Kidney tubule cell (primary cell): ENCODE measurements at regions not wholly inside any gene's neighbourhood (a gene's known extent, or its start where the extent isn't known, plus 50 kb on each side); places are given as distances from the start of the nearest gene placed in this dataset.
"Not testable (repeated sequence)": the region's sequence is repeated elsewhere in the genome, so short reads cannot be mapped to it uniquely, and the experiment has no call there.

Experiments used
- DNase-seq: peaks from one replicate; pipeline ENCODE4 v3.0.0-alpha.2; 2018; ENCODE audit warnings: low spot score

- not testable (repeated sequence) for DNase-seq
These were observed 121.7 kb downstream of the ATP6V0E2 start for GRCh38 chr7:149995369-149996026.

DNA sequence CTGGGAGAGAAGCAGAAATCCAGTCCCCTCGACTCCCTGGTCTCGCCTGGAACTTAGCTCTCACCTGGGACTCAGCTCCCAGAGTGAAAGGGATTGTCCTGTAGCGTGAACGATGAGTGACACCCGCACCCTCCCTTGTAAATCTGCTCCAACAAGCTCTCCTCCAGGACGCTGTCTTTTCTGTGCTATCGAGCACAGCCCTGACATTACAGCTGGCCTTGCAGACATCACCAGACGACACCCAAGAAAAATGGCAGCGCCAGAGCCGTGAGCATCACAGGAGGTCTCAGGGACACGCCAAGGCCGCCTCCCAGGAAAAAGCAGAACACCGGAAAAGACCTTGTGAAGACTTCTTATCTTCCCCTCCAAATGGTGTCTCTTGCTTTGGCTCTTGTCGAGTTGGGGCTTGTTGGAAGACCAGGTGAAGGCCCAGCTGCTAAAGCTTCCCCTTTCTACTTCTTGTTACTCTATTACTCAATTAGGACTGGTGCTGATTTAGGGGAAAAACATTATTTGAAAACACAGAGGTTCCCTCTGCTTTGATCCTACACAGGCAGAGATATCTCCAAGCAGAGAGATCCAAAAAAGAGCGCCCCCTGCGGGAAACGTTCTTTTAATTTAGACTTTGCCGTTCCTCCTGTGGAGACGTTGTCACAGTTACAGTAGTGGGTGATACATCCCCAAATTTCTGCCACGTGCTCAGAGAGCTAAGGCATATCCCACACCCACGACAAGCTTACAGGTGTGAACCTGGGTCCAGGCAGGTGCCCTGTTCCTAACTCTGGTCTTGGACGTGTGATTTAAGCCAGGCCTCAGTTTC lies 127.2 kb downstream of the ATP6V0E2 start:
- DNase-seq: not testable (repeated sequence)

GRCh38 chr7:150003304-150003810 lies 129.6 kb downstream of the ATP6V0E2 start:
- no peak for DNase-seq

- not testable (repeated sequence) for DNase-seq
These were observed 130.2 kb downstream of the ATP6V0E2 start for GRCh38 chr7:150003973-150004372.

DNA sequence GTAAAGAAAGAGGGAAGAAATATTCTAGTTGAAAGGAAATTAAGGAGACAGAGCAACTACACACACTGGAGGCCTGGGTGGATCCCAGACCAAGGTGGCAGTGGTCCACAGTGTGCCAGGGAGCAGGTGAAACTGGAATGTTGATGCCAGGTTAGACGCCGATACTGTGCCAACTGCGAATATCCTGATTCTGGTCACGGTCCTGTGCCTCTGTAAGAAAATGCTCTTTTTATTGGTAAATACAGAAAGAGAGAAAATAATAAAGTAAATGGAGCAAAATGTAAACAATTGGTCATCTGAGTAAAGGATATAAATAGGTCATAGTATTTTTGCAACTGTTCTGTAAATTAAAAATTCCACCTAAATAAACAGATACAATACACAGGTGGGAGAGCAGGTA lies 131.1 kb downstream of the ATP6V0E2 start:
- DNase-seq: not testable (repeated sequence)

- DNase-seq: not testable (repeated sequence)
These were observed 136.0 kb downstream of the ATP6V0E2 start for GRCh38 chr7:150009620-150010303.

DNA sequence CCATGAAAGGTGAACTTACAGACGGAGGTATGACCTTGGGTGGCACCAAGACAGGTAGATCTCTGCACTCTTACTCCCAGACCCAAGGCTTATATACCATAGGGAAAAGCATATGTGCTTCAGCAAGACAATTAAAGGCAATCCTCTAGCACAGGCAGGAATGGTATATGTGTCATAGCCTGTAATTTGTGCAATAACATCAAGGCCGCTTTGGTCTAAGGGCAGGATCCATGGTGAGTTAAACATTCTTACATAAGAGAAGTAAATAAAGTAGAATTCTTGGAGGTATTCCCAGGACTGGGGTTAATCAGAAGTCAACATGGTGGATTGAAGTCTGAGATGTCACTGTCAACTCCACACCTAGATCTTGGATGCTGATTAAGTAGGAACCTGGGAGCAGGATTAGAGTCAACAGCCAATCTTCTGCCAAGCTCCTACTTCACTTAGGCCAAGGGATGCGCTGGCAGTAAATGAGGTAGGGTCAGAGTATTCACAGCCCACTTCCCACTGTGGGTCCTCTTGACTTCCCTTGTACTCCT lies 143.0 kb downstream of the ATP6V0E2 start:
- DNase-seq: not testable (repeated sequence)

DNA sequence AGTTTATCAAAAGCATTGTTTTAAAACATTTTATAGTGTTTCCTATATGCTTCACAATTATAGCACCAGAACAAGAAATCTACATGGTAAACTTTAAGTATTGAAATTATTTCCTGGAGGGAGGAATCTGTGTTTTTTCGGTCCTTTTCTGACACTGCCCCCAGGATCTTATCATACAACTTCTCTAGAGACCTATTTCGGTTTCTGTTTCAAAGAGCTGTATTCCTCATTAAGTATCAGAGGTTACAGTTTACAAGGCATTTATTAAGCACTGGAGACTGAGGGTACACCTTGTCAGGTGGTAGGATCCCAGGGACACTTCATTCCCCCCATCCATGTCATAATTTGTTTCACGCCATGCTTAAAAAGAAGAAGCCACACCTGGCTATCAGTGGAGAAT lies 146.4 kb downstream of the ATP6V0E2 start:
- DNase-seq: not testable (repeated sequence)

- not testable (repeated sequence) for DNase-seq
These were observed 151.1 kb downstream of the ATP6V0E2 start for GRCh38 chr7:150024550-150025490.

DNA sequence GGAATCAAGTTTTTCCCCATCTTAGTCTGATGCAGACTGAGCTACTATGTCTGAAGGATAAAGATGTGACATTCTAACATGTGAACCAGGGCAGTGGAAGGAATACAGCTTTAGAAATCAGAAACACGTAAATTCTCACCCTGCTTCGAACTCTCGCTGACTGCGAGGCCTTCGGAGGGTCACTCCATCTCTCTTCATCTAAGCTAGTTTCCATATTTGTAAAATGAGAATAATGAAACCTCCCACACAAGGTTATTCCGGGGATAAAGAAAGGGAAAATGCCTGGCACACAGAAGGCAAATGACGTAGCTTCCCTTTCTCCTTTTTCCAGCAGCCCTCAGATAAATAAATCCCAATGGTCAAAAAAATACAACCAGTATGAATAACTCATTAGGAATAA lies 152.0 kb downstream of the ATP6V0E2 start:
- DNase-seq: not testable (repeated sequence)

GRCh38 chr7:150028344-150029012 lies 154.7 kb downstream of the ATP6V0E2 start:
- DNase-seq: not testable (repeated sequence)

- not testable (repeated sequence) for DNase-seq
These were observed 155.2 kb downstream of the ATP6V0E2 start for GRCh38 chr7:150029013-150029389.

DNA sequence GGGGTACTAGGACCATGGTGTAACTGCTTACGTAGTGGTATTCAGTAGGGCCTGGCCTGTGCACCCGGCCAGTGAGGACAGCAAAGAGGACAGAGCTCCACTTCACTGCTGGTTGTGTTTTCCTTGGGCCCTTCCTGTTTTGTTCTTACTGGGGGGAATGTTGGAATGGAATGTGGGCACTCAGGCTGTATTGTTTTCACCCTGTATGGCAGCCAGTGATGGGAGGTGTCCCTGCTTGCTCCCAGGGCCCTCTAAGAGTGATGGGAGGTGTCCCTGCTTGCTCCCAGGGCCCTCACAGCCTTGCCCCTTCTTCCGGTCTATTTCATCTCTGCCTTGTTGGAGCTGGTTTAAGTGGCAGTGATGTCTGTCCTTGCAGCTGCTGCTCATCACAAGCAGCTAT lies 158.0 kb downstream of the ATP6V0E2 start:
- not testable (repeated sequence) for DNase-seq

GRCh38 chr7:150033711-150034110 lies 159.9 kb downstream of the ATP6V0E2 start:
- not testable (repeated sequence) for DNase-seq

DNA sequence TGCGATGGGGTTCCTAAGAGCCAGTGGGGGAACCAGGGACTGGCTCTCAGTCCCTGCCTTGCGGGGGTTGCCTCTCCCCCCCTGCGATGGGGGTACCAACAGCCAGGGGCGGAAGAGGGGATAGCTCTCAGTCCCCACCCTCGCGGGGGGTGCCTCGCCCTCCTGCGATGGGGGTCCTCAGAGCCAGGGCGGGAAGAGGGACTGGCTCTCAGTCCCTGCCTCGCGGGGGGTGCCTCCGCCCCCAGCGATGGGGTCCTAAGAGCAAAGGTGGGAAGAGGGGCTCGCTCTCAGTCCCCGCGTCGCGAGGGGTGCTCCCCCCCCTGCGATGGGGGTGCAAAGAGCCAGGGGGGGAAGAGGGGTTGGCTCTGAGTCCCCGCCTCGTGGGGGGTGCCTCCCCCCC lies 162.0 kb downstream of the ATP6V0E2 start:
- not testable (repeated sequence) for DNase-seq

- DNase-seq: not testable (repeated sequence)
These were observed 165.3 kb downstream of the ATP6V0E2 start for GRCh38 chr7:150039061-150039460.

- not testable (repeated sequence) for DNase-seq
These were observed 168.5 kb downstream of the ATP6V0E2 start for GRCh38 chr7:150042281-150042680.

DNA sequence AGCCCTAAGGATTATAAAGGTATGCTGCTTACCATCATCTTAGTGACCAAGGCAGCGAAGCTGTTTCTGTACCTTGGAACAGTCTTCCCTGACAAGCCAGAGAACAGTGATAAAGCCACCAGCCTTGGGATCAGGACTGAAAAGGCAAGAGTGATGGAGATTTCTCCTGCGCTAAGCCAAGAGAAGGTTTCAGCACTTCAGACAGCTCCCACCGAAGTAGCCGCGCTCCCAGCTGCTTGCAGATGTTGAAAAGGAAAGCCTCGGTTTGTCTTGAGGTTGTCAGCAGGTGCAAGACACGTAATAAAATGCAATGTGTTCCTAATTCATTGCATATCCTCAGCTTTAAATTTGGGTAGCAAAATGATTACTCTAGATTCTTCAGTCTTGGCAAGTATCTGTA lies 171.0 kb downstream of the ATP6V0E2 start:
- DNase-seq: peak; percentile 13

- DNase-seq: not testable (repeated sequence)
These were observed 171.8 kb downstream of the ATP6V0E2 start for GRCh38 chr7:150045596-150045995.
